ENCODE measurements at regions not wholly inside any gene's neighbourhood (a gene's known extent, or its start where the extent isn't known, plus 50 kb on each side); places are given as distances from the start of the nearest gene placed in this dataset.

GRCh38 chr13:111394211-111394922 is 73.9 kb downstream of the TEX29 start:
- no peak for DNase-seq (ENCODE audit: low read depth in 2 of 2)

- DNase-seq (ENCODE audit: low read depth in 2 of 2), result no peak
These were observed 75.3 kb downstream of the TEX29 start for GRCh38 chr13:111395511-111396393.

GRCh38 chr13:111396457-111396856 is 76.0 kb downstream of the TEX29 start:
- no peak for DNase-seq (ENCODE audit: low read depth in 2 of 2)

GRCh38 chr13:111397202-111397880 is 76.9 kb downstream of the TEX29 start:
- DNase-seq (ENCODE audit: low read depth in 2 of 2), result no peak

- no peak for DNase-seq (ENCODE audit: low read depth in 2 of 2)
These were observed 77.8 kb downstream of the TEX29 start for GRCh38 chr13:111398196-111398595.

GRCh38 chr13:111398715-111399299 is 78.4 kb downstream of the TEX29 start:
- DNase-seq (ENCODE audit: low read depth in 2 of 2), result no peak

GRCh38 chr13:111399334-111399733 is 78.9 kb downstream of the TEX29 start:
- DNase-seq (ENCODE audit: low read depth in 2 of 2), result no peak

- no peak for DNase-seq (ENCODE audit: low read depth in 2 of 2)
These were observed 79.5 kb downstream of the TEX29 start for GRCh38 chr13:111399776-111400538.

GRCh38 chr13:111401151-111401550 is 80.7 kb downstream of the TEX29 start:
- DNase-seq (ENCODE audit: low read depth in 2 of 2), result no peak

GRCh38 chr13:111401755-111402154 is 81.3 kb downstream of the TEX29 start:
- DNase-seq (ENCODE audit: low read depth in 2 of 2), result no peak

- no peak for DNase-seq (ENCODE audit: low read depth in 2 of 2)
These were observed 82.0 kb downstream of the TEX29 start for GRCh38 chr13:111402441-111402840.

GRCh38 chr13:111403266-111403665 is 82.8 kb downstream of the TEX29 start:
- no peak for DNase-seq (ENCODE audit: low read depth in 2 of 2)

GRCh38 chr13:111404746-111405145 is 84.3 kb downstream of the TEX29 start:
- DNase-seq (ENCODE audit: low read depth in 2 of 2), result no peak

GRCh38 chr13:111406636-111407035 is 86.2 kb downstream of the TEX29 start:
- no peak for DNase-seq (ENCODE audit: low read depth in 2 of 2)

- DNase-seq (ENCODE audit: low read depth in 2 of 2), result no peak
These were observed 87.1 kb downstream of the TEX29 start for GRCh38 chr13:111407381-111408131.

- DNase-seq (ENCODE audit: low read depth in 2 of 2), result no peak
These were observed 89.0 kb downstream of the TEX29 start for GRCh38 chr13:111409413-111409812.

GRCh38 chr13:111410232-111411021 is 90.0 kb downstream of the TEX29 start:
- DNase-seq (ENCODE audit: low read depth in 2 of 2), result no peak

- no peak for DNase-seq (ENCODE audit: low read depth in 2 of 2)
These were observed 90.9 kb downstream of the TEX29 start for GRCh38 chr13:111411151-111411858.
